HuH-7 (cell line): ENCODE measurements at regions not wholly inside any gene's neighbourhood (a gene's known extent, or its start where the extent isn't known, plus 50 kb on each side); places are given as distances from the start of the nearest gene placed in this dataset.
A peak's percentile ranks its signal among the peaks of the same experiment; 100 is the strongest.
"Not testable (repeated sequence)": the region's sequence is repeated elsewhere in the genome, so short reads cannot be mapped to it uniquely, and the experiment has no call there.

Experiments
- DNase-seq: peaks from one replicate; pipeline ENCODE4 v3.0.0; 2011; ENCODE audit warnings: low spot score

GRCh38 chr17:15860774-15861173 is 84.2 kb upstream of the ADORA2B start:
- DNase-seq: not testable (repeated sequence)

GRCh38 chr17:15864061-15864460 is 80.9 kb upstream of the ADORA2B start:
- not testable (repeated sequence) for DNase-seq

- DNase-seq: not testable (repeated sequence)
These were observed 80.5 kb upstream of the ADORA2B start for GRCh38 chr17:15864472-15864871.

- DNase-seq: not testable (repeated sequence)
These were observed 78.9 kb upstream of the ADORA2B start for GRCh38 chr17:15866015-15866414.

- not testable (repeated sequence) for DNase-seq
These were observed 77.6 kb upstream of the ADORA2B start for GRCh38 chr17:15867331-15867730.

- not testable (repeated sequence) for DNase-seq
These were observed 75.1 kb upstream of the ADORA2B start for GRCh38 chr17:15869868-15870267.

- not testable (repeated sequence) for DNase-seq
These were observed 72.3 kb upstream of the ADORA2B start for GRCh38 chr17:15872677-15873076.

- DNase-seq: not testable (repeated sequence)
These were observed 66.9 kb upstream of the ADORA2B start for GRCh38 chr17:15877882-15878500.

- peak; percentile 52 for DNase-seq
These were observed 62.7 kb upstream of the ADORA2B start for GRCh38 chr17:15882058-15882720.

- DNase-seq: no peak
These were observed 62.2 kb upstream of the ADORA2B start for GRCh38 chr17:15882777-15883176.

- no peak for DNase-seq
These were observed 61.3 kb upstream of the ADORA2B start for GRCh38 chr17:15883617-15884111.

- DNase-seq: no peak
These were observed 60.2 kb upstream of the ADORA2B start for GRCh38 chr17:15884731-15885130.

- no peak for DNase-seq
These were observed 59.2 kb upstream of the ADORA2B start for GRCh38 chr17:15885770-15886169.

- no peak for DNase-seq
These were observed 58.7 kb upstream of the ADORA2B start for GRCh38 chr17:15886221-15886620.

- DNase-seq: no peak
These were observed 58.1 kb upstream of the ADORA2B start for GRCh38 chr17:15886804-15887203.

- no peak for DNase-seq
These were observed 56.5 kb upstream of the ADORA2B start for GRCh38 chr17:15888436-15888835.

- DNase-seq: no peak
These were observed 54.5 kb upstream of the ADORA2B start for GRCh38 chr17:15890279-15890892.

GRCh38 chr17:15891318-15891717 is 53.6 kb upstream of the ADORA2B start:
- DNase-seq: no peak

- no peak for DNase-seq
These were observed 52.7 kb upstream of the ADORA2B start for GRCh38 chr17:15892244-15892643.

GRCh38 chr17:15892731-15893657 is 51.9 kb upstream of the ADORA2B start:
- DNase-seq: no peak

- no peak for DNase-seq
These were observed 51.3 kb upstream of the ADORA2B start for GRCh38 chr17:15893658-15894024.

- DNase-seq: no peak
These were observed 50.7 kb upstream of the ADORA2B start for GRCh38 chr17:15894258-15894657.
